ENCODE measurements at regions not wholly inside any gene's neighbourhood (a gene's known extent, or its start where the extent isn't known, plus 50 kb on each side); places are given as distances from the start of the nearest gene placed in this dataset.

DNA sequence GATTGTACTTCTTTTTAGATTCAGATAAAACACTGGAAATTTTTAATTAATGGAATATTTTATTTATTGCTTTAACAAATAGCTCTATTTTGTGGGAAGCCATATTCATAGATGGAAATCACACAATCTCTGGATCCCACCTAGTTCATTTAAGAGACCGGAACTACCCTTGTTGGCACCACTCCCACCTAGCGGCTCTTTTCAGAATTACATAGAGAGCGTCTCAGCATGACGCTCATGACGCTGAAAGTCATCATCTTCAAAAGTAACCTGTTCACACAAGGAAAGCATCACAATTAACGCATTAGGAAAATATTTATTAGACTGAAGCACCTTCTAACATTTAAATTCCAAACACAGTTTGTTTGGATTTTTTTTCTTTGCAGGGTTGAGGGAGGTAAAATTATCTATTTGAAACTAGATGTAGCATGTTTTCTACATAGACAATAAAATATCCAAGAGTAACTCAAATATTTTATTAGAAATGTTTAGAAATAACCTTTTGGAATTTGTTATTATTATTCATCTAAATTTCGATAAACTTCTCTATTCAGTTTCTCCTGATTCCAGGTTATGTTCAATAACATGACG lies 214.9 kb upstream of the ARRDC4 start:
- dilution Hi-C loops (cut with MboI; ENCODE audit: extremely low pct_ligation_motif_present, low sequenced_read_pairs), result no loop called here
- H3K36me3 ChIP-seq (ENCODE audit: control insufficient read depth in 2 of 2, extremely low read depth in 1 of 2, insufficient read depth in 2 of 2, low read length in 2 of 2), result no peaks in the 10 kb centered on the region
- no peak overlapping the region for H3K4me3 ChIP-seq (ENCODE audit: control insufficient read depth in 2 of 3, extremely low read depth in 1 of 3, insufficient read depth in 2 of 3, low read depth in 1 of 3, low read length in 3 of 3)
- no peak overlapping the region for H3K27ac ChIP-seq (ENCODE audit: control insufficient read depth, insufficient read depth, low read length)
- no peak for FAIRE-seq
- no peaks in the 10 kb centered on the region for H3K4me1 ChIP-seq (ENCODE audit: control insufficient read depth, extremely low read depth, insufficient read depth, low read length)
- no peaks in the 10 kb centered on the region for H4K20me1 ChIP-seq (ENCODE audit: control insufficient read depth, extremely low read depth, insufficient read depth, low read length)
- H3K9me1 ChIP-seq (ENCODE audit: control insufficient read depth, extremely low read depth, insufficient read depth, low read length), result no peaks in the 10 kb centered on the region
- no peaks in the 10 kb centered on the region for H3K27me3 ChIP-seq (ENCODE audit: control insufficient read depth, extremely low read depth, insufficient read depth, low read length)
- DNase-seq (ENCODE audit: low read depth, low spot score), result no peak
- no peak overlapping the region for H3K4me2 ChIP-seq (ENCODE audit: control insufficient read depth, extremely low read depth, insufficient read depth, low read depth, low read length)
- no peak overlapping the region for H3K9ac ChIP-seq (ENCODE audit: control insufficient read depth, extremely low read depth, insufficient read depth, low read length)
- TF ChIP-seq, protein P1, sequence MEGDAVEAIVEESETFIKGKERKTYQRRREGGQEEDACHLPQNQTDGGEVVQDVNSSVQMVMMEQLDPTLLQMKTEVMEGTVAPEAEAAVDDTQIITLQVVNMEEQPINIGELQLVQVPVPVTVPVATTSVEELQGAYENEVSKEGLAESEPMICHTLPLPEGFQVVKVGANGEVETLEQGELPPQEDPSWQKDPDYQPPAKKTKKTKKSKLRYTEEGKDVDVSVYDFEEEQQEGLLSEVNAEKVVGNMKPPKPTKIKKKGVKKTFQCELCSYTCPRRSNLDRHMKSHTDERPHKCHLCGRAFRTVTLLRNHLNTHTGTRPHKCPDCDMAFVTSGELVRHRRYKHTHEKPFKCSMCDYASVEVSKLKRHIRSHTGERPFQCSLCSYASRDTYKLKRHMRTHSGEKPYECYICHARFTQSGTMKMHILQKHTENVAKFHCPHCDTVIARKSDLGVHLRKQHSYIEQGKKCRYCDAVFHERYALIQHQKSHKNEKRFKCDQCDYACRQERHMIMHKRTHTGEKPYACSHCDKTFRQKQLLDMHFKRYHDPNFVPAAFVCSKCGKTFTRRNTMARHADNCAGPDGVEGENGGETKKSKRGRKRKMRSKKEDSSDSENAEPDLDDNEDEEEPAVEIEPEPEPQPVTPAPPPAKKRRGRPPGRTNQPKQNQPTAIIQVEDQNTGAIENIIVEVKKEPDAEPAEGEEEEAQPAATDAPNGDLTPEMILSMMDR (optimal IDR thresholded peaks at IDR 0.05 in 1 of 3, IDR thresholded peaks at IDR 0.05 in 1 of 3, conservative IDR thresholded peaks at IDR 0.05 in 1 of 3; ENCODE audit: extremely low read depth in 1 of 3, insufficient read depth in 2 of 3, low read length in 3 of 3), result peak; percentile 54 to 71 (median 64)
- no peak for TF ChIP-seq EZH2 (IDR thresholded peaks at IDR 0.05; ENCODE audit: low read length)
- no peaks in the 10 kb centered on the region for H3K79me2 ChIP-seq (ENCODE audit: control insufficient read depth, insufficient read depth, low read length)
- no peaks in the 10 kb centered on the region for H3K9me3 ChIP-seq (ENCODE audit: control insufficient read depth, low read depth, low read length)
- H2AFZ ChIP-seq (ENCODE audit: control insufficient read depth, low read length), result no peak overlapping the region

DNA sequence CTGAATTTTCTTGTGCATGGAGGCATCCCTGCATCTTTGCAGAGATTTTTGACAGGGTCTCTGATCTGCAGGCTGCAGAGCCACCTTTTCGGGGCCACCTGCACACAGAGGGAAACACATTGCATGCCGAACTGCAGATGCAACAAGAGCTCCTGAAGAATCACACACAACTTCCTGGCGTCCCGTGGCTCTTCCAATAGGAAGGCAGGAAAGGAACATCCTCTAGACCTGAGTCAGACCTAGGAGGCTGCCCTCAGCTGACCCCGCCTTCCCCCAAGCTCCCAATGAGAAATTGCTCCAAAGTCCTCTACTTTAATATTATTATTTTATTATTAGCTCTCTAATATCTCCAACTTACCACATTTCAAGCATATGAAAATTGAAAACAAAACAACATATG lies 213.2 kb upstream of the ARRDC4 start:
- Histone ChIP-seq H3K36me3 (ENCODE audit: control insufficient read depth in 2 of 2, extremely low read depth in 1 of 2, insufficient read depth in 2 of 2, low read length in 2 of 2) (no peaks in the 10 kb centered on the region), H3K79me2 (ENCODE audit: control insufficient read depth, insufficient read depth, low read length) (no peaks in the 10 kb centered on the region), H3K27ac (ENCODE audit: control insufficient read depth, insufficient read depth, low read length) (no peak overlapping the region), H3K4me2 (ENCODE audit: control insufficient read depth, extremely low read depth, insufficient read depth, low read depth, low read length) (no peak overlapping the region), H3K9me1 (ENCODE audit: control insufficient read depth, extremely low read depth, insufficient read depth, low read length) (no peaks in the 10 kb centered on the region), H3K9ac (ENCODE audit: control insufficient read depth, extremely low read depth, insufficient read depth, low read length) (no peak overlapping the region), H3K9me3 (ENCODE audit: control insufficient read depth, low read depth, low read length) (no peaks in the 10 kb centered on the region), H3K4me1 (ENCODE audit: control insufficient read depth, extremely low read depth, insufficient read depth, low read length) (no peaks in the 10 kb centered on the region), H2AFZ (ENCODE audit: control insufficient read depth, low read length) (no peak overlapping the region), H3K27me3 (ENCODE audit: control insufficient read depth, extremely low read depth, insufficient read depth, low read length) (no peaks in the 10 kb centered on the region), H4K20me1 (ENCODE audit: control insufficient read depth, extremely low read depth, insufficient read depth, low read length) (no peaks in the 10 kb centered on the region), H3K4me3 (ENCODE audit: control insufficient read depth in 2 of 3, extremely low read depth in 1 of 3, insufficient read depth in 2 of 3, low read depth in 1 of 3, low read length in 3 of 3) (no peak overlapping the region)
- DNase-seq (ENCODE audit: low read depth, low spot score) (no peak), FAIRE-seq (no peak)
- dilution Hi-C loops (cut with MboI; ENCODE audit: extremely low pct_ligation_motif_present, low sequenced_read_pairs), result no loop called here
- TF ChIP-seq, protein P1 (optimal IDR thresholded peaks at IDR 0.05 in 1 of 3, IDR thresholded peaks at IDR 0.05 in 1 of 3, conservative IDR thresholded peaks at IDR 0.05 in 1 of 3; ENCODE audit: extremely low read depth in 1 of 3, insufficient read depth in 2 of 3, low read length in 3 of 3), result no peak
- TF ChIP-seq EZH2 (IDR thresholded peaks at IDR 0.05; ENCODE audit: low read length), result no peak
